Suprapubic skin (tissue), 4 donors: ENCODE measurements at regions not wholly inside any gene's neighbourhood (a gene's known extent, or its start where the extent isn't known, plus 50 kb on each side); places are given as distances from the start of the nearest gene placed in this dataset.

Experiments
- EP300 ChIP-seq: sonication (generic); formaldehyde crosslinking; IDR thresholded peaks from one replicate; pipeline ENCODE4 v1.6.1; 2017; ENCODE audit warnings: antibody characterized with exemption
- POLR2AphosphoS5 ChIP-seq, 3 donors: sonication (generic); formaldehyde crosslinking; IDR thresholded peaks; one replicate each; pipeline ENCODE4 v1.6.1; 2017; ENCODE audit warnings: antibody characterized with exemption in 3 of 3

DNA sequence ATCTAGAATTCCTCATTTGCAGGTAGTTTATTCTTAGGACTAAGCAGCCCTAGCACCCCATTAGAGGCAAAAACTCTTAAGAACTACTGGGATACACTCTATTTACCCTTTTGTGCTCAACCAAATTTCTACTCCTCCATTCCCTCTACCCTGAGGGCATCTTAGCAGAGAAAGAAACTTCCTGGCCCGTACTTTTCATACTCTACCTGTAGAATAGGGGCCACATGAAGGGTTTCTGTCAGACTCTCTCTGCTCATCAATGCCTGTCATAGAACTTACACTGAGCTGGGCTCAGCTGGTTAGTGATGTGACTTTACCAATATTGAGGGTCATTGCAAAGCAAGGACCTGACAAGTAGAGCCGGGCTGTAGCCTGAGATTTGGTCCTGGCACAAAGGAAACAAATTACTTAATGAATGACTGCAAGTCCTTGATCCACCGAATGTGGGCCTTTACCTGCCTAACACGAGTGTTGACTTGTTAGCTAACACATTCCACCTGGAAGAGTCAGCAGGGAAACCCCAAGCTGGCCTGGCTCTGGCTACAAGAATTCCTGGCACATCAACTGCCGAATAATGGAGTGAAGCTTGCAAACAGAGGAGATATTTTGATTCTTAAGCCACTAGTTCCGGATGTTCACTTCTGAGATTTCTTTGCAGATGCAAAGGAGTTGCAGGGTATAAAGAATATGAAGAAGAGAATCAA, 280.5 kb upstream of the JAG1 start:
- TF ChIP-seq EP300, result no peak
- peak in 2 of 3 donors; percentile 32 to 35 for TF ChIP-seq POLR2AphosphoS5 (IDR thresholded peaks at IDR 0.05)
